Myocyte (in vitro differentiated cells): ENCODE measurements at regions not wholly inside any gene's neighbourhood (a gene's known extent, or its start where the extent isn't known, plus 50 kb on each side); places are given as distances from the start of the nearest gene placed in this dataset.

Experiments
- DNase-seq: peaks from one replicate; pipeline ENCODE4 v3.0.0-alpha.2; 2012; ENCODE audit warnings: low read depth

DNA sequence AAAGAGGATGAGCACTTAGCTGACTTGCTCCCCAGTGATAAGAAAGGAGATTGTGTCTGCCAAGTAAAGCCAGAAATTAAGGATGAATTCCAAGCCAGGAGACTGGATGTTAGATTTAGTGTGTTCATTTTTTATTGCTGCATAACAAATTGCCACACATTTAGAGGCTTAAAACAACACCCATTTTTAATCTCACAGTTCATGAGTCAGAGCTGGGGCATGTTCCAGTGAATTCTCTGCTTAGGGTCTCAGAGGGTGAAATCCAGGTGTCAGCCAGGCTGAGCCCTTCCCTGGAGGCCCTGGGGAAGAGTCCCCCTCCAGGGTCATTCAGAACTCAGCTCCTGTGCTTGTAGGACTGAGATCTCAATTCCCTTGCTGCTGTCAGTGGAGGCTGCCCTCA lies 352.8 kb downstream of the BUD13 start:
- no peak for DNase-seq

DNA sequence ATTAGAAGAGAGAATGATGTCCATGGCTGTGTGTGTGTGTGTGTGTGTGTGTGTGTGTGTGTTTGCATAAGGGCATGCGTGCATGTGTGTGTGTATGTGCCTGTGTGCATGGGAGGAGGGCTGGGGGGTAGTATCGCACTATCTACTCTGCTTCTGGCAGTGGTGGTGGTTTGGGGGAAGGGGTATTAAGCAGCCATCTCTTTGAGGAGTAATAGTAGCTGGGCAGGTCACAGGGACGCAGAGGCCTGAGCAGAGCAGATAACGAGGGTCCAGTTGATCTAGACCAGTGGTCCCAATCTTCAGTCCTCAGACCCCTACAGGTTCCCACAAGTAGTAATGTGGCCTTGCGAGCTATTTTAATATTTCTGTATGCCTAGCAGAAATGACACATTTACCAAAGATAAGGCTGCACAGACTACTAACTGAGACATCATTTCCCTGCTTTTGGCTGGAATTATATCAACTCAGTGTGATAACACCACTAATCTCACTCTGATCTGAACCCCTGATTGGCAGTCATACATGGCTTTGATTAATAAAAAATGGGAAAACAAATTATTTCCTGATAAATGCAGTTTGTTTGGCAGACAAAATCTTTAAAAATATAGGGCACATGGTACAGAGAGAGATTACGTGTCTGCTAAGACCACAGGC lies 354.3 kb downstream of the BUD13 start:
- no peak for DNase-seq

DNA sequence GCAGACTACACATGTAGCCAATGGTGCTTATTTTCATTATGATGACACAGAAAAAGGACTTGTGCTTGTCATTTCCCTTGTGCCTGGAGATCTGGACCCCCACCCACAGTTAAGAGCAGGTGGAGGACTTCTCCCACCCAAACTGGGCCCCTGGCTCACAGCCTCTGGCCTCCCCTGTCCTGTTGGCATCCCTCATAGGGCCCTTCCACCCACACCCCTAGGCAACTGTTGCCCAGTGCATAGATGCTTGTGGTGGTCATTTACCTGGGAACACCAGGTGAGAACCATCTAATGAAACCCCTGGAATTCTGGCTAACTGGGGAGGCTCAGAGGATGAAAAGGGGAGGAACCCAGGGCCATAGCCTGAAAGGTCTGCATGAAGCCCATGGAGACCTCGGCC lies 355.9 kb downstream of the BUD13 start:
- no peak for DNase-seq

DNA sequence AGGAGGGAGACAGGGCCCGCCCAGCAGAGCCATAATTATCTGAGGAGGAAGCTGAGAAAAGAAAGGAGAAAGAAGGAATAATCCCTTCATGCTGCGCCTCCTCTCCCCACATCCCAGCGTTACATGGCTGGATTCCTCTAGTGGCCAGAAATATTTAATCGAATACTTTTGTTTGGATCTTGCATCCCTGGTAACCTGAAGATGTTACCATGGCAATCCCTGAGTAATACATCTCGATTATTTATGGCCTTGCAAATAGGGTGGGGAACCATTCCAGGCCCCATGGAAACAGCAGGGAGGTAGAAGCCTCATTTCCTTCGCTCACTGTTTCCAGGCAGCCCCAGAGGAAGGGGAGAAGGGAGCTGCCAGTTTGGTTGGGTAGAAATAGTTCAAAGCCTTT lies 357.7 kb downstream of the BUD13 start:
- no peak for DNase-seq

DNA sequence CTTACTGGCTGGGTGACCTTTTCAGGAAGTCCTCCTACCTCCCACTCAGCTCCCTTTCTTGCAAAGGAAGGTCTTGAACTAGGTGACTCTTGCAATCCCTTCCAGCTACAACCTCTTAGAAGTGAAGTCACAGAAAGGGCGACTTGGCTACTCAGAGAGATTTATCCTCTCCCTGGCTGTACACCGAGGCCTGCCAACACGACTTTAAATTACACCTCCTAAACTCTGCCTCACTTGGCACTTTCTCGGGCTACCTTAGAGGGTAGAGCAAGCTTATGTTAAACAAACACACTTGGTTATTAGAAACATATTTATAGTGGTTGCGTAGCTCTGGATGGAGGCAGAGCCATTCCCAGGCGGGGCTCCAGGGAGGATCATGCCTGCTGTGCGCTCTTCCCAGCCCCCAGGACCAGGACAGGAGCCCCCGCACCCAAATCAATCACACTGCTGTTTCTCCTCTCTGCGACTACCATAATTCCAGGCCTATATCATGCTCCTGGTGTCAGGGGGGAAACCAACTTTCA lies 358.4 kb downstream of the BUD13 start:
- no peak for DNase-seq

DNA sequence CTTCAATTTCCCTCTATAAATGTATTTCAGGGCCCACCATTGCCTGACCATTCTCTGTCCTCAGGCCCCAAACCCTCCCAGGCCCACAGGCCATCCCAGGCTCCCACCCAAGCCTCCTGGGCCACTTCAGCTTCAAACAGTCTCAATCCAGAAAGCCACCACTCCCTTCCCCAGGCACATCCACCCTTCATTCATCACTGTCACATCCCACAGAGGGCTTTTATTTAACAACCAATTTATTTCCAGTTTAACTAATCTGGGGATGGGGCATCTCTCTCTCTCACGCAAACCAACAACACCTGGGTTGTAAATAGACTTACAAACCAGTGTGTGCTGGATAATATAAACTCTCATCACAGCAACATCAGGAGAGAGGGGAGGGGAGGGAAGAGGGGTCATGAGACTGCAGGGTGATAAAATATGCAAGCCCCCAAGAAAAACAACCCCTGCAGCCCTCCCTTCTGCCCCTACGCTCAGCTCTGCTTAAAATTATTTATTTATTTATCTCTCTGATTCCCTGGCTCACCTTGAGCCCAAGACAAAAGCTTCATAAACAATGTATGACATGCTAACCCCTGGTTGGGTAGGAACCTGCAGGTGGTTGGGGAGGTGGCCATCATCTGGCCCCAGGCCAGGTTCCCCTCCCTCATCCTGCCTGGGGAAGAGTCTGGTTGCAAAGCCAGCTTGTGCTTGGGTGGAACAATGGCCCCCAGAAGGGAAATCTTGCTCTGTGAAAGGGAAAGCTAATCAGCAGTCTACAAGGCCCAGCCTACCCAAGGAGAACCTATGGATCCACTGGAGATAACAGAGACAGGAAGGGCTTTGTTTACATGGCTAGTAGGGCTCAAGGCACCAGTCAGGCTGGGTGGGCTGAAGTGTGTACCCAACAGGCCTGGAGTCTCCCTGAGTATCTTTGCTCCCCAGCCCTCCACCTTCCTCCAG lies 359.2 kb downstream of the BUD13 start:
- DNase-seq: no peak

DNA sequence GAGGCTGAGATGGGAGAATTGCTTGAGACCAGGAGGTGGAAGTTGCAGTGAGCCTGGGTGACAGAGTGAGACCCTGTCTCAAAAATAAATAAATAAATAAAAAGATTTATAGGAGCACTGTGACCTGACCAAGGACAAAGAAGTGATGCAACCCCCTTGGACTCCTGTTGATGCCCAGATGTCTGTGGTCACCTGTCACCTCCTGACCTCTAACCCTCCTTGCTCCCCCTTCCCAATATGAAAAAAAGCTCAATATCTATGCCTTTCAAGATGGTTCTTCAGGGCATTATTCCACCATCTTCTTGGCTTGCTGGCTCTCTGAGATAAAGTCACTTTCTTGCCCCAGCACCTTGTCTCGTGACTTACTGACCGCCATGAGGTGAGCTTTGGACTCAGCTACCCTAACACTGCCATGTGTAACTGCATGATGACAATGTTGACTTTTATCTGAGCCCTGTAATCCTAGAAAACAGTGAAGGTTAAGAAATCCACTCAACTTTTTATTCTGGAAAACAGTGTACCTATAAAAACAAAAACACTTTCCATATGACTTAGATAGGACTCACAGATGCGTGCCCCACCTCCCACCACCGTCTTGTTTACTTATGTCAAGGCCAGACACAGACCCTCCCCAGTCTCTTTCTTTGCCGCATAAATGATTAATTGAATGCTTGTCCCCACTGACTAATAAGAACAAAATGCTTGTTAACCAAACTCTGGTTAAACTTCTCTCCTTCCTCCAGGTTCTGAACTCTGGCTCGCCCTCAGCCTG lies 360.5 kb downstream of the BUD13 start:
- no peak for DNase-seq

DNA sequence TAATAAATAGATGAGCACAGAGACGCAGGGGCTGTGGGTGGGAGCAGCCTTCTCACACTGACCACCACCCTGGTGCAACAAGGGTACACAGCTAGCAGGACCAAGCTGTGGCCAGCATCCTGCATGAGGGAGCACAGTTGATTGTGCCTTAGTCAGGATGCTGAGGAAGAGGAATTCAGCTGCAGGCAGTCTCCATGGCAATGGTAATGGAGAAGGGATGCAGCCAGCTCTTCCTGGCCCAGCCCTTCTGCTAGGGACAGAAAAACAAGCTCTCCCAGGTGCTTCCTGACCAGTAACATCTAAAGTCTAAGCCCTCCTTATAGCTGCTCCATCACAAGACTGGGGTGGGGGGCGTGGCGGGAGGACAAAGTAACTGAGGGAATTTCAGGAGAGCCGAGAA lies 363.5 kb downstream of the BUD13 start:
- no peak for DNase-seq

DNA sequence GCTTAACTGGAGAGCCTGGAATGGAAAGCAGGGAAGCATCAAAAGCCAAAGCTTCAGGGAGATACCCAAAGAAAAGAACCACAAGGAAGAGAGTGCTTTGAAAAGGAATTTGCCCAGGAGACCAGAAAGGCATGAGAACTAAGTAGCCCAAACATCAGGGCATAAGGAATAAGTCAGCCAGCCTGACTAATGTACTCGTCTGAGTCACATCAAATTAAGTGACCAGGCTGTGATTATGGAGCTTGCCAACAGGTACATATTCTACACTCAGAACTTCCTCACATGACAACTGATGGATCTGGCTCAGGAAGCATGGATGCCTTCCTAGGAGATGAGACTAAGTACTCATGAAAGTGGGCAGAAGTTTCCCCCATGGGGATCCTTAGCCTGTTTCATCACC lies 366.7 kb downstream of the BUD13 start:
- no peak for DNase-seq

DNA sequence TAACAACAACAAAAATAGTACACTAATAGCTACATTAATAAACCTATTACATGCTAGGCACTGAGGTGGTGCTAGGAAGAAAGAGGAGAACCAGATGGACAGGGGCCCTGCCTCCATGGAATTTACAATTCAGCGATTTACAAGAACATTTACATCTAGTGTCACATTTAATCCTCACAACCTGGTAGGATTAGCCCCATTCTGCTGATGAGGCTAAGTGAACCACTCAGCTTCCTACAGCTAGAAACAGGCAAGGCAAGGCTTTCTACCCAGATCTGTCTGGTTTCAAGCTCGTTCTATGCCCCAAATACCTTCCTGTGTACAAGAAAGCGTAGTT lies 368.4 kb downstream of the BUD13 start:
- no peak for DNase-seq

DNA sequence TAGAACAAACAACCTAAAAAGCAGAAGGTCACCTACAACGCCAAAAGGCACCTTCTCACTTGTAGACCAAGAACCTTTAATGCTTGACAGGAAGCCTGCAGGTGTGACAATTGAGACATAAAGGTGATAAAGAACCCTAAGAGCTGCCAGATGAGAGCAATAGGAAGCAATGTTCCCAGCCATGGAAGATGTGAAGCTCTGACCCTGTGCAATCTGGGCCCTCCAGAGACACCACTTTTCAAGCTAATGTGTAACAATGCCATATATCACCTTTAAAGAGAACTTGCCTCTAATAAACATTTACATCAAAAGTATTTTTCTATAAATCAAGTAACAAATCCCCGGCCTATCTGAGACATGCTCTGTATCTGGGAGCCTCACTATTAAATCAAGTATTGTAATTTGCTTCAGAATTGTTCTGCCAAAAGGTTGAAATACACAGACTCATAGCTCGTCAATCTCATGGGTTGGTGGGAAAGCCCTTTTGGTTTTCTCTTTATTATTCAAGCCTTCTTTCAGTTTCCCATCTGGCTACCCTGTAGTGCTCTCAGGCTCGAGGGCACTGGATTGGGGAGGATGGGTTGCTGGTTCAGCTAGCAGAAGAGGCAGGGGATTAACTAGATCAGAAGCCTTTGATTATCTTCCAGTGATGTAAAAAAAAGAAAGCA lies 368.9 kb downstream of the BUD13 start:
- no peak for DNase-seq

DNA sequence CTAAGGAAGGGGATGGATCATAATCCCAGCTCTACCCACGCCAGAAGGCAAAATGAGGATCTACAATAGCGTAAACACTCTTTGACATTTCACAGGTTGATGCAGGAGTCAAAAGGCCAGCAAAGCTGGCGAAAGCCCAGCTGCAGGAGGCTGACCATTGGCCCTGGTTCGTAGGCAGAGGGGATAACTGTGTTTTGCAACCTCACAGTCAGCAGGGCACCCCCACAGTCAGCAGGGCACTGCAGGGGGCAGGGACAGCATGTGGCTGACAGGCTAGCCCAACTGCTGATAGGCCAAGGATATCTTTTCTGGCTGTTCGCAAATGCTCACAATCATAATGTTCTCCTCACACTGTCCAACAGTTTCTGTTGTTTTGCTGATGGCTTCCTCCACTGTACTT lies 372.7 kb downstream of the BUD13 start:
- DNase-seq: no peak

DNA sequence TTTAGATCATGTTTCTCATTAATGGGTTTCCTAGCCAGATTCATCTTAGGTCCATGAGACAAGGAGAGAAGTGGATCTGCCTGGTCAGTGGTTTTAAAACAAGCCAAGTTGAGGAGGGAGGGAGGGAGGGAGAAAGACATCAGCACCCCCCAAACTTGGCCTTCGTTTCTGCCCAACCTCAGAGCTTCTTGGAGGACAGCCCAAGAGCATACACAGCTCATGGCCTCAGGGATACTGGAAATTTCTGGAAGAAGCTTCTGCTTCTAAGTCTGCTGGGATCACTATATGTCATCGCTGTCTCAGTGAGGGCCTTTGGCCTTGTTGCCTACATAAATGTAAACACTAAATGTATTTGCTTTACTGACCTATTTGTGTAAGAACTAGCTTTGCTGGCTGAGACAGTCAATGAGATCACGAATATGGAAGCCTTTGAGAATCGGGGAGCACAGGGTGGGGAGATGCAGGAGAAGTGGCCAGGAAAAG lies 375.1 kb downstream of the BUD13 start:
- DNase-seq: no peak

DNA sequence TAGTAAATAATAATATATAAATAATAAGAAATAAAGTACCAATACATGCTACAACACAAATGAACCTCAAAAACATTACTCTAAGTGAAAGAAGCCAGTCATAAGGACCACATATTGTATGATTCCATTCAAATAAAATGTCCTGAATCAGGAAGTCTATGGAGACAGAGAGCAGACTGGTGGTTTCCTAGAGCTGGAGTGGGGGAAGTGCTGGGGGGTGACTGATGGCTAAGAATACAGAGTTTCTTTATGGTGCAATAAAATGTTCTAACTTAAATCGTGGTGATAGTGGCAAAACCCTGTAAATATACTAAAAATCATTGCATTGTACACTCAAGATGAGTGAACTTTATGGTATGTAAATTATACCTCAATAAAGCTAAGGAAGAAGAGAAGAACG lies 376.5 kb downstream of the BUD13 start:
- DNase-seq: no peak

DNA sequence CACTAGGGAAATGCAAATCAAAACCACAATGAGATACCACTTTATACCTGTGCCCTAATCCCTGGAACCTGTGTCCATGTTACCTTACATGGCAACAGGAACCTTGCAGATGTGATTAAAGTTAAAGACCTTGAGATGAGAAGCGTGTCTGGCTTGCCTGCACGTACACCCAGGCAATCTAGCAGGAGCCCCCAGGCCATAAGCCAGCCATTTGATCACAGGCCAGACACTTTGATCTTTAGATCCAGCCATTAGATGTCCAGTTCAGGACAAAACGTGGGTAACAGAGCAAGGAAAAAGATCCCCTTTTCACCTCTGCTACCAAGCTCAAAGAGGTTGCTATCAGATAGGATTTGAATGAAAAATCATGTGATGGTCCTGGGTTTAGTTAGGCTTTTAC lies 378.8 kb downstream of the BUD13 start:
- DNase-seq: no peak

DNA sequence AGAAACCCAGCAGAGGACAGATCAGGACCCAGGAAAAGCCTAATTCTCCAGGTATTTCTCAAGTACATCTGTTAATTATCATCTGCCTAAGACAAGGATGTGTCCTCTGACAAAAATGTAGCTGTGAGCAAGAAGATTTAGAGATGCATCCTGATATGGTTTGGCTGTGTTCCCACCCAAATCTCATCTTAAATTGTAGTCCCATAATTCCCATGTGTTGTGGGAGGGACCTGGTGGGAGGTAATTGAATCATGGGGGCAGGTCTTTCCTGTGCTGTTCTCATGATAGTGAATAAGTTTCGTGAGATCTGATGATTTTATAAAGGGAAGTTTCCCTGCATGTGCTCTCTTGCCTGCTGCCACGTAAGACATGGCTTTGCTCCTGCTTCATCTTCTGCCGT lies 381.8 kb downstream of the BUD13 start:
- no peak for DNase-seq

DNA sequence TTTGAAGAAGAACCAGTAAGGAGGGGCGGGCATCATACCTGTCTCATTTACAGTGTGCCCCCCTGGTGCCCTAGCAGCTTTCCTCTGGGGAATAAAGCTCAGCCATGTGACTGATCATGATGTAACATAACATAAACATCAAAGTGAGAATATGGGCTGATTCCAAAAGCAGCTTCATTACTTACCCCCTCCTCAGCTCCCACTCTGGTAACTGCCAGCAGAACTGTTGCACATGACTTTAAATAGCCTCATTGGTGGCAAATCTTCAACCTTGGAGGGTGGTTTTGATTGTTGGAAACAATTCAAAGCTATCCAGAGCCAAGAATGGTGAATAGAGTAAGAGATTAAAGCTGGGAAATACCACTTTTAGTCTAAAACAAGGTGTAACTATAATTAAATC lies 384.6 kb downstream of the BUD13 start:
- DNase-seq: no peak

DNA sequence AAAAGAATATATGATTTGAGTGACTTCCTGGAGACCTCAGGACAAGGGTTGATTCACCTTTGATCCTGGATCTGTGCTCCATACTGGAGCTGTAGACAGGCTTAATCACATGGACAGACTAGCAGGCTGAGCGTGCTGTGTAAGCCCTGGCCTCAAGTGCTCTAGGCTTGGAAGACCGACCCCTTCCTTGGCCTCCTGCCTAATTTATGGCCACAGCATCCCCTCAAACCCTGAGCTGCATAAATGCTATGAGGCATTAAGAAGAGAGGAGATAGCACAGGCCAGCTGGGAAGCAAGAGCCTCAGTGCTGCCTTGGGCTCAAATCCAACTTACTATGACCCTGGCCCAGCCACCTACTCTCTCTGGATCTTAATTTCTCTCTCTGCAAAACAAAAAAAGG lies 385.1 kb downstream of the BUD13 start:
- no peak for DNase-seq

DNA sequence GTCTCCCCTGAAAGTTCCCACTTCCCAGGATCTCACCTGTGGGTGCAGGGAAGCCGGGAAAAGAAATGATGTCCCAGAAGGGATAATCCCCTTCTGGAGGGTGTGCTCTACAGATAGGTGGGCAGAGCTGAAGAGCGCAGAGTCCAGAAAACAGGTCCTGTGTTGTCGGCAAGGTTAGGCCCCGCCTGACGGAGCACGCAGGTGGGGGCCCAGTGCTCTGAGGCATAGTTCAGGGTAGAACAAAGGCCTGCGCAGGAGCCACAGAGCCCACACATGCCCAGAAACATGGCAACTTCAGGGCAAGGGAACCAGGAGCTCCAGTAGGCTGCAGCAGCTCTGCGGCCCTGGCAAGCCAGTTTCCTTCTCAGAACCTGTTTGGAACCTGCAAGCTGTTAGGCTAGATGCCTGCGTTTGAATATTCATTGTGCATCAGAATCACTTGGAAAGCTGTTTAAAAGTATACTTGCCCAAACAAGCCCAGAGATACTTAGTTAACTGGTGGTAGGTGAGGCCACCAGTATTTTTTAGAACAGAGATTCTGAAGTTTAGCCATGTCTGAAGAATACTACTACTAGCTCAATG lies 386.6 kb downstream of the BUD13 start:
- no peak for DNase-seq

DNA sequence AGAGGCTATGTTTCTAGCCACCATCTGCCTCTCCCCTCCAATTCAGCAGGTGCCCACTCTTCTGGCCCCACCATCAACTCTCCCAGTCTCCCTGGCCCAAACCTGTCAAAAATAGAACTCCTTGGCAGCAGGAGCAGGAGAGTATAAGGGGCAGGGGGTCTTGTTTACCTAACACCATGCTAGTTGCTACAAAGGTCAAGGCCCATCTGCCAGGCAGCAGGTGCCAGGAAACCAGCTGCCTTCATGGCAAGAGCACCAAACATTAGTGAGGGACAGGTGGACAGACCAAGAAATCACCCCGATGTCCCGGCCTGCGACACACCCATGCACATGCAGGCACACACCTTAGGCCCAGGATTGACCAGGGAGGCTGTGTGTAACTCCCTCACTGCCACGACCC lies 387.9 kb downstream of the BUD13 start:
- DNase-seq: no peak

DNA sequence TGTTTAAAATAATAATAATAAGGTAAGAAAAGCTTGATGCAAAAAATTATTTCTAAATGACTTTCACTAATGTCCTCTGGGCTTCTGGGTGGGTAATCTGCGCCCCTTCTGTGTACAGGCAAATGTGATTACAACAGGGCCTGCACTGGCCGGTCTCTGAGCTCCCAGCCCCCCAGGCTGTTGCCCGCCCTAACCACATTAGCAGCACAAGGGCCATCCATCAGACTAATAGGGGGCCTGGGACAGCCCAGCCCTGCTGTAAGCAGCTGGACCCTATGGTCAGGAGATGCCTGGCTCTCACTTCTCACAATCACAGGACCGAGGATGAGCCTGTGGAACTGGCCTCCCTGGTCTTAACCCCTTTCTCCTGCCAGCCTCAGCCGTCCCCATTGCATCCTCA lies 388.4 kb downstream of the BUD13 start:
- DNase-seq: no peak
